ENCODE measurements at regions not wholly inside any gene's neighbourhood (a gene's known extent, or its start where the extent isn't known, plus 50 kb on each side); places are given as distances from the start of the nearest gene placed in this dataset.

DNA sequence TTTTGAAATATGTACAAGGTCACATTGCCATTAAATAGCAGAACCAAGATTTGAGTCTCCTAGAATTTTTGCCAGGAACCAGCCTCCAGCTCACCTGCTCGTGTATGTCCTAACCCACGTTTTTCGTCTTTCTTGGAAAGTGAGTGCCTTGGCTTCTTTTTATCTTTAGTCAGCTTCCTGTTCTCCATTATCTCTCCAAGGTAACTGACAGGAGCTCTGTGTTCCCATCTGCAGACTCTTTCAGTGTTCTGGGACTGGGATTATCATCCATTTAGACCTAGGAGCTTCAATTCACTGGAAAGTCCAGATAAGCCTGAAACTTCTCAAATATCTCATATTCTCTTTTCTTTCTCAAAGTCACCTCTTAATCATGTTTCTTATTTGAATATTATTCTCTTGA is 193.7 kb downstream of the ZIC5 start:
- Histone ChIP-seq H3K9me3 (peaks cover 0 to 11% of the 10 kb centered on the region in 2 donors), H3K27ac (no peak overlapping the region), H3K4me3 (no peak overlapping the region), H3K27me3 (no peaks in the 10 kb centered on the region), H3K4me1 (no peaks in the 10 kb centered on the region), H3K36me3 (no peaks in the 10 kb centered on the region)
- TF ChIP-seq, protein P1, sequence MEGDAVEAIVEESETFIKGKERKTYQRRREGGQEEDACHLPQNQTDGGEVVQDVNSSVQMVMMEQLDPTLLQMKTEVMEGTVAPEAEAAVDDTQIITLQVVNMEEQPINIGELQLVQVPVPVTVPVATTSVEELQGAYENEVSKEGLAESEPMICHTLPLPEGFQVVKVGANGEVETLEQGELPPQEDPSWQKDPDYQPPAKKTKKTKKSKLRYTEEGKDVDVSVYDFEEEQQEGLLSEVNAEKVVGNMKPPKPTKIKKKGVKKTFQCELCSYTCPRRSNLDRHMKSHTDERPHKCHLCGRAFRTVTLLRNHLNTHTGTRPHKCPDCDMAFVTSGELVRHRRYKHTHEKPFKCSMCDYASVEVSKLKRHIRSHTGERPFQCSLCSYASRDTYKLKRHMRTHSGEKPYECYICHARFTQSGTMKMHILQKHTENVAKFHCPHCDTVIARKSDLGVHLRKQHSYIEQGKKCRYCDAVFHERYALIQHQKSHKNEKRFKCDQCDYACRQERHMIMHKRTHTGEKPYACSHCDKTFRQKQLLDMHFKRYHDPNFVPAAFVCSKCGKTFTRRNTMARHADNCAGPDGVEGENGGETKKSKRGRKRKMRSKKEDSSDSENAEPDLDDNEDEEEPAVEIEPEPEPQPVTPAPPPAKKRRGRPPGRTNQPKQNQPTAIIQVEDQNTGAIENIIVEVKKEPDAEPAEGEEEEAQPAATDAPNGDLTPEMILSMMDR (IDR thresholded peaks at IDR 0.05), result no peak
- no peak for TF ChIP-seq POLR2A (IDR thresholded peaks at IDR 0.05)
- DNase-seq, result no peak
- intact Hi-C loops (cut with DNase I; ENCODE audit: low total_unique reads), result no loop called here

DNA sequence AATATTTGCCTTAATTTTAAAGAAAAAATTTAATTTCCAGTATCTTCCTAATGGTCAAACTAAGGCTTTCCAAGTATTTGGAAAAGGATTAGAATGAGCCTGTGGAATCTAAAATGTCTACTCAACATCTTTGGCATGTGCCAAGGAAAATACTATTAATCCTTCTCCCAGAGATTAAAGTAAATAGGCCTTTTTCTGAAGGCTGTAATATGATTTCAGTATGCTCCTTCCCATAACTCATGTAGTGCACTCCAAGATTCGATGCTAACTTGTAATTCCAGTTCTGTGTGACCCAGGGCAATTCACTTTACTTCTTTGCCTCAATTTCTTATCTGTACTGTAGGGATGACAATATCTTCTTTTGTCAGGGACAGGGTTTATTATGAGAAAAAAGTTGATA is 196.9 kb downstream of the ZIC5 start:
- no peaks in the 10 kb centered on the region for H3K36me3 ChIP-seq
- no peak overlapping the region for H3K4me3 ChIP-seq
- TF ChIP-seq, protein P1 (IDR thresholded peaks at IDR 0.05), result no peak
- TF ChIP-seq POLR2A (IDR thresholded peaks at IDR 0.05), result no peak
- intact Hi-C loops (cut with DNase I; ENCODE audit: low total_unique reads), result no loop called here
- H3K27me3 ChIP-seq, result no peaks in the 10 kb centered on the region
- H3K4me1 ChIP-seq, result no peaks in the 10 kb centered on the region
- H3K27ac ChIP-seq, result no peak overlapping the region
- DNase-seq, result no peak
- H3K9me3 ChIP-seq, result no peaks in the 10 kb centered on the region

DNA sequence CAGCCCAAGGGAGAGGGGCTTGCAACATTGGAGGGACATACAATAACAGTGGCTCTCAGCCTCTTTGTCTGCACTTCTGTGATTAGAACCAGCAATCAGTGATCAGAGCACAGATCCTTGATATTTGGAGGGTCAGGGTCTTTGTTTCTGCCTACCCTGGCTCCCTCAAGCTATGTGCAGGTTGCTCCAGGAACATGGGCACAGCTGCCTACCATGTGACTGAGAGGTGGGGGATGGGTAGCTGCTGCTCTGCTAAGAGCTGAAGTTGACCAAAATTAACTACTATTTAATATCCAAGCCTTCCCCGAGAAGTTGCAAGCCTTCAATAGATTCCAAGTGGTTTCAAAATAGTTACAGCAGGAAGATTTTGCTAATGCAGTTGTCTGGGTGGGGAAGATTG is 202.6 kb downstream of the ZIC5 start:
- no peak for TF ChIP-seq POLR2A (IDR thresholded peaks at IDR 0.05)
- TF ChIP-seq, protein P1 (IDR thresholded peaks at IDR 0.05), result no peak
- intact Hi-C loops (cut with DNase I; ENCODE audit: low total_unique reads), result no loop called here
- H3K27ac ChIP-seq, result no peak overlapping the region

DNA sequence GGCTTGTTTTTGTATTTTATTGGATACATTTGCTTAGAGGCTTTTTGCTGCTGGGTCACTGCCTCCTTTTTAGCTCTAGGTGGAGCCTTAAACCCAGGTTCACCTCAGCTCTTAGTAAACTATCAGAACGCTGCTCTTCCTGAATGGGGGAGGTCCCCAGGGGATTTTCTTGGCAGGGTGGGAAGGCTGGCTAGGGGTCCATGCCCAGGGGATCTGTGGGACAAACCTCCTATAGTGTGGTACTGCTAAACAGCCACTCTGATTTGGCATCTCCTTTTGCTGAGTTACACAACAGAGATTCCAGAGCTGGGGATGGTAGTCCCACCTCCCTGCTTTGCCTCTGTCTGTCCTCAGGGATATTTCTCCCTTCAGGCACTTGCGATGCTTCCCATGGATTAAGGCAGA is 204.9 kb downstream of the ZIC5 start:
- Histone ChIP-seq H3K4me1 (no peaks in the 10 kb centered on the region), H3K36me3 (no peaks in the 10 kb centered on the region), H3K4me3 (no peak overlapping the region), H3K27ac (no peak overlapping the region), H3K27me3 (no peaks in the 10 kb centered on the region), H3K9me3 (peaks cover 0 to 15% of the 10 kb centered on the region in 2 donors)
- no peak for DNase-seq
- no peak for TF ChIP-seq POLR2A (IDR thresholded peaks at IDR 0.05)
- TF ChIP-seq, protein P1 (IDR thresholded peaks at IDR 0.05), result no peak
- intact Hi-C loops (cut with DNase I; ENCODE audit: low total_unique reads), result no loop called here

More for the DNA sequence above, 202.6 kb downstream of the ZIC5 start:
- Histone ChIP-seq H3K4me3 (no peak overlapping the region), H3K27me3 (no peaks in the 10 kb centered on the region), H3K36me3 (no peaks in the 10 kb centered on the region), H3K4me1 (no peaks in the 10 kb centered on the region), H3K9me3 (peaks cover 0 to 9% of the 10 kb centered on the region in 2 donors)
- DNase-seq, result no peak

DNA sequence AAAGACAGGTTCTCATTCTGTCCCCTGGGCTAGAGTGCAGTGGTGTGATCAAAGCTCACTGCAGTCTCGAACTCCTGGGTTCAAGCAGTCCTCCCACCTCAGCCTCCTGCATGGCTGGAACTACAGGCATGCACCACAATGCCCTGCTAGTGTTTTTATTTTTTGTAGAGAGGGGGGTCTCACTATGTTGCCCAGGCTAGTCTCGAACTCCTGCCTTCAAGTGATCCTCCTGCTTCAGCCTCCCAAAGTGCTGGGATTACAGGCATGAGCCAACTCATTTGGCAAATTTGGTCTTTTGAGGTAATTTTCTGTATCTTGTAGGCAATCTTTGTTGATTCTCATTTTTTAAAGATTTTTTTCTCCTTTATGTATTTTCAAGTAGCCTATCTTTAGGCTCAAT is 205.7 kb downstream of the ZIC5 start:
- Histone ChIP-seq H3K4me3 (no peak overlapping the region), H3K4me1 (no peaks in the 10 kb centered on the region), H3K36me3 (no peaks in the 10 kb centered on the region), H3K9me3 (peaks cover 0 to 15% of the 10 kb centered on the region in 2 donors), H3K27ac (no peak overlapping the region), H3K27me3 (no peaks in the 10 kb centered on the region)
- no peak for TF ChIP-seq POLR2A (IDR thresholded peaks at IDR 0.05)
- TF ChIP-seq, protein P1 (IDR thresholded peaks at IDR 0.05), result no peak
- intact Hi-C loops (cut with DNase I; ENCODE audit: low total_unique reads), result no loop called here
- no peak for DNase-seq

Measured in uterus (tissue), 3 donors.